GM12872 (cell line): ENCODE measurements at regions not wholly inside any gene's neighbourhood (a gene's known extent, or its start where the extent isn't known, plus 50 kb on each side); places are given as distances from the start of the nearest gene placed in this dataset.

ENCODE experiments used
- CTCF ChIP-seq: IDR thresholded peaks from 3 replicates; pipeline ENCODE4 v1.5.1; 2011; ENCODE audit warnings: low read depth, mild to moderate bottlenecking, low read length, moderate library complexity; ENCODE audit not compliant: insufficient read depth

GRCh38 chr22:49095366-49095765 lies 732.3 kb downstream of the BRD1 start:
- TF ChIP-seq CTCF: no peak

DNA sequence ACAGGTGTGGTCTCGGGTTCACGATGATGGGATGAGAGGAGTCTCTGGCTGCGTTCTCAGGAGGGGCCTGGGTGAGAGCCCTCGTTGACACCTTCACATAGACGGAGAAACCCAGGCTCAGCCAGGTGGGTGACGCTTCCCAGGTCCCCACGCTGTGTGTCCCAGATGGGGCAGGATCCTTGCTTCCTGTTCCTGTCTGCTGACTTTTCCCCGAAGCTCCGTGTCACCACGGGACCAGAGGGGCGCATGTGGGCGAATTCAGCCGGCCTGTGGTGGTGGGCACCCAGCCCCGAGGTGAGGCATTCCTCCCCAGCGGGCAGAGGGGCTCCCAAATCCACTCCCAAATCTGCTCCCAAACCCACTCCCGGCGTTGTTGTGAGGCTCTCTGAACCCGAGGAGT lies 732.8 kb downstream of the BRD1 start:
- TF ChIP-seq CTCF: no peak

DNA sequence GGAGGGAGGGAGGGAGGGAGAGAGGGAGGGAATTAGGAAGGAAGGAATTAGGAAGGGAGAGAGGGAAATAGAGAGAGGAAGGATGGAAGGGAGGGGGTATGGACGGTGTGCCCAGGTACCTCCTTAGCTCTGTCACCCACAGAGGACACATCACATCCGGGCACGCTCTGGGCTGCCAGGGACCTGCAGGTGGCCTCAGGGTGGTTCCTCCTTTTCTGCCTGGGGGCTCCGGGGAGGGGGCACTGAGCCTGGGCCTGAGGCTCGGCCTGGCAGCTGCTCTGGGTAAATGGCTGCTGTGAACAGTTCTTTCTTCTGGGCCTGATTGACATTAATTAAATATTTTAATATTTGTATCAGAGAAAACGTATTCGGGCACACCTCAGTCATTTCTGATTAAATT lies 733.5 kb downstream of the BRD1 start:
- TF ChIP-seq CTCF: no peak

- TF ChIP-seq CTCF: no peak
These were observed 734.3 kb downstream of the BRD1 start for GRCh38 chr22:49093192-49093880.

DNA sequence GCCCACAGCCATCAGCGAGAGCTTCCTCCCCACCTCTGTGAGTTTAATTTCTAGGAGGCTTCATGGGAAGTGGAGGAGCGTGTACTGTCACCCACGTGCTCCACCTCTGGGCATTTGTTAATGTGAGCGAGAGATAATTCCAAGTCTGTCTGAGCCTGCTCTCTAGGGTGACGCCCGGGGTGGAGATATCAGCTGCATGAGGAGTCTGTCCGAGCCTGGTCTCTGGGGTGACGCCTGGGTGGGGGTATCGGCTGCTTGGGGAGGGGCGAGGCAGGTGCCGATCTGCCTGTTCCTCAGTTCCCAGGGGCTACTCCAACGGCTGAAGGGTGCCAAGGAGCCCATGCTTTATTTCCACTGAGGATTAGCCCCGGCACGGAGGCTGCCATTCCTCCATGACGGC lies 735.0 kb downstream of the BRD1 start:
- no peak for TF ChIP-seq CTCF

- TF ChIP-seq CTCF: no peak
These were observed 735.6 kb downstream of the BRD1 start for GRCh38 chr22:49091917-49092545.

GRCh38 chr22:49091451-49091850 lies 736.2 kb downstream of the BRD1 start:
- no peak for TF ChIP-seq CTCF
